ENCODE measurements at regions not wholly inside any gene's neighbourhood (a gene's known extent, or its start where the extent isn't known, plus 50 kb on each side); places are given as distances from the start of the nearest gene placed in this dataset.

GRCh38 chr7:65250697-65251395 is 122.8 kb upstream of the ZNF92 start:
- no peak for TF ChIP-seq CTCF (IDR thresholded peaks at IDR 0.05)
- no peak for TF ChIP-seq TCF7L2 (IDR thresholded peaks at IDR 0.05; ENCODE audit: low read depth, low read length)
- TF ChIP-seq POLR2AphosphoS5 (IDR thresholded peaks at IDR 0.05; ENCODE audit: low read depth, low read length), result no peak
- TF ChIP-seq SIN3A (IDR thresholded peaks at IDR 0.05; ENCODE audit: borderline replicate concordance, insufficient read depth, low read depth, low read length), result no peak
- no peak for TF ChIP-seq REST (IDR thresholded peaks at IDR 0.05; ENCODE audit: insufficient read depth in 1 of 2, low read depth in 2 of 2, low read length in 1 of 2)
- H3K27me3 ChIP-seq (ENCODE audit: control insufficient read depth, insufficient read depth, low read length), result no peaks in the 10 kb centered on the region
- BruUV-seq (replicated peaks), result no TSS peak
- DNase-seq (ENCODE audit: low read depth, low spot score), result no peak
- in situ Hi-C loops (cut with HindIII; ENCODE audit: low pct_unique_long_range_greater_than_20kb, low sequenced_read_pairs), result no loop called here
- H3K36me3 ChIP-seq (ENCODE audit: control insufficient read depth, insufficient read depth, low read length), result no peaks in the 10 kb centered on the region
- ChIA-PET POLR2A (interaction anchor here (0.7 kb wide), 1 partner anchor 69 kb away, joined by 3 read pairs; no protein-coding TSS in a partner anchor), CTCF (no interaction called here)
- no peak for ATAC-seq
- intact Hi-C loops (cut with micrococcal nuclease; ENCODE audit: unreplicated experiment), result no loop called here
- H3K9me3 ChIP-seq (ENCODE audit: control insufficient read depth, insufficient read depth, low read depth, low read length), result no peaks in the 10 kb centered on the region
- H3K27ac ChIP-seq (ENCODE audit: low read length), result no peak overlapping the region
- no peak overlapping the region for H3K4me3 ChIP-seq (ENCODE audit: low read depth in 2 of 2, low read length in 2 of 2)
- no peaks in the 10 kb centered on the region for H3K4me1 ChIP-seq (ENCODE audit: control insufficient read depth, insufficient read depth, low read length)

GRCh38 chr7:65250216-65250615 is 123.4 kb upstream of the ZNF92 start:
- Histone ChIP-seq H3K4me3 (ENCODE audit: low read depth in 2 of 2, low read length in 2 of 2) (no peak overlapping the region), H3K9me3 (ENCODE audit: control insufficient read depth, insufficient read depth, low read depth, low read length) (no peaks in the 10 kb centered on the region), H3K27me3 (ENCODE audit: control insufficient read depth, insufficient read depth, low read length) (no peaks in the 10 kb centered on the region), H3K27ac (ENCODE audit: low read length) (no peak overlapping the region), H3K4me1 (ENCODE audit: control insufficient read depth, insufficient read depth, low read length) (no peaks in the 10 kb centered on the region), H3K36me3 (ENCODE audit: control insufficient read depth, insufficient read depth, low read length) (no peaks in the 10 kb centered on the region)
- TF ChIP-seq REST (IDR thresholded peaks at IDR 0.05; ENCODE audit: insufficient read depth in 1 of 2, low read depth in 2 of 2, low read length in 1 of 2) (no peak), SIN3A (IDR thresholded peaks at IDR 0.05; ENCODE audit: borderline replicate concordance, insufficient read depth, low read depth, low read length) (no peak), POLR2AphosphoS5 (IDR thresholded peaks at IDR 0.05; ENCODE audit: low read depth, low read length) (no peak), TCF7L2 (IDR thresholded peaks at IDR 0.05; ENCODE audit: low read depth, low read length) (no peak), CTCF (IDR thresholded peaks at IDR 0.05) (no peak)
- BruUV-seq (replicated peaks), result no TSS peak
- CTCF ChIA-PET, result no interaction called here
- intact Hi-C loops (cut with micrococcal nuclease; ENCODE audit: unreplicated experiment), result no loop called here
- POLR2A ChIA-PET, result no interaction called here
- no peak for DNase-seq (ENCODE audit: low read depth, low spot score)
- in situ Hi-C loops (cut with HindIII; ENCODE audit: low pct_unique_long_range_greater_than_20kb, low sequenced_read_pairs), result no loop called here
- no peak for ATAC-seq
